ENCODE measurements at regions not wholly inside any gene's neighbourhood (a gene's known extent, or its start where the extent isn't known, plus 50 kb on each side); places are given as distances from the start of the nearest gene placed in this dataset.

DNA sequence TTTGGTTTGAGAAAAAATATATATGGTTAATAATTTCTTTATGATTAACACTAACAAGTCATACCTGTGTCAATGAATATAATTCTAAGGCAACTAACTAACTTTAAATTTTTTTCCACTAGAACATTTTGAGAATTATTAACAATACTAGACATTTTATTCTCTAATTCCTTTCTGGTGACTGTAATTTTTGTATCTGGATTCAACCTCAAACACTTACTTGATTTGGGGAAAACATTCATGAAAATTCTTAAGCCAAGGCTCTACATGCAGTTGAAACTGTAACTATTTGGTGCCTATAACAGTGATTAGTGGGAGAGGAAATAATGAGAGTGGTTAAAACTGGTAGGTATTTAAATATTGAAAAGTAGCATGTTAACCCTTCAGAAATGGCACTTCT lies 546.5 kb upstream of the KLHL29 start (continued):
- TF ChIP-seq, protein P1, sequence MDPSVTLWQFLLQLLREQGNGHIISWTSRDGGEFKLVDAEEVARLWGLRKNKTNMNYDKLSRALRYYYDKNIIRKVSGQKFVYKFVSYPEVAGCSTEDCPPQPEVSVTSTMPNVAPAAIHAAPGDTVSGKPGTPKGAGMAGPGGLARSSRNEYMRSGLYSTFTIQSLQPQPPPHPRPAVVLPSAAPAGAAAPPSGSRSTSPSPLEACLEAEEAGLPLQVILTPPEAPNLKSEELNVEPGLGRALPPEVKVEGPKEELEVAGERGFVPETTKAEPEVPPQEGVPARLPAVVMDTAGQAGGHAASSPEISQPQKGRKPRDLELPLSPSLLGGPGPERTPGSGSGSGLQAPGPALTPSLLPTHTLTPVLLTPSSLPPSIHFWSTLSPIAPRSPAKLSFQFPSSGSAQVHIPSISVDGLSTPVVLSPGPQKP (IDR thresholded peaks at IDR 0.05; ENCODE audit: low read depth, low read length): no peak
- TF ChIP-seq, protein P2, sequence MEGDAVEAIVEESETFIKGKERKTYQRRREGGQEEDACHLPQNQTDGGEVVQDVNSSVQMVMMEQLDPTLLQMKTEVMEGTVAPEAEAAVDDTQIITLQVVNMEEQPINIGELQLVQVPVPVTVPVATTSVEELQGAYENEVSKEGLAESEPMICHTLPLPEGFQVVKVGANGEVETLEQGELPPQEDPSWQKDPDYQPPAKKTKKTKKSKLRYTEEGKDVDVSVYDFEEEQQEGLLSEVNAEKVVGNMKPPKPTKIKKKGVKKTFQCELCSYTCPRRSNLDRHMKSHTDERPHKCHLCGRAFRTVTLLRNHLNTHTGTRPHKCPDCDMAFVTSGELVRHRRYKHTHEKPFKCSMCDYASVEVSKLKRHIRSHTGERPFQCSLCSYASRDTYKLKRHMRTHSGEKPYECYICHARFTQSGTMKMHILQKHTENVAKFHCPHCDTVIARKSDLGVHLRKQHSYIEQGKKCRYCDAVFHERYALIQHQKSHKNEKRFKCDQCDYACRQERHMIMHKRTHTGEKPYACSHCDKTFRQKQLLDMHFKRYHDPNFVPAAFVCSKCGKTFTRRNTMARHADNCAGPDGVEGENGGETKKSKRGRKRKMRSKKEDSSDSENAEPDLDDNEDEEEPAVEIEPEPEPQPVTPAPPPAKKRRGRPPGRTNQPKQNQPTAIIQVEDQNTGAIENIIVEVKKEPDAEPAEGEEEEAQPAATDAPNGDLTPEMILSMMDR (IDR thresholded peaks at IDR 0.05): no peak

DNA sequence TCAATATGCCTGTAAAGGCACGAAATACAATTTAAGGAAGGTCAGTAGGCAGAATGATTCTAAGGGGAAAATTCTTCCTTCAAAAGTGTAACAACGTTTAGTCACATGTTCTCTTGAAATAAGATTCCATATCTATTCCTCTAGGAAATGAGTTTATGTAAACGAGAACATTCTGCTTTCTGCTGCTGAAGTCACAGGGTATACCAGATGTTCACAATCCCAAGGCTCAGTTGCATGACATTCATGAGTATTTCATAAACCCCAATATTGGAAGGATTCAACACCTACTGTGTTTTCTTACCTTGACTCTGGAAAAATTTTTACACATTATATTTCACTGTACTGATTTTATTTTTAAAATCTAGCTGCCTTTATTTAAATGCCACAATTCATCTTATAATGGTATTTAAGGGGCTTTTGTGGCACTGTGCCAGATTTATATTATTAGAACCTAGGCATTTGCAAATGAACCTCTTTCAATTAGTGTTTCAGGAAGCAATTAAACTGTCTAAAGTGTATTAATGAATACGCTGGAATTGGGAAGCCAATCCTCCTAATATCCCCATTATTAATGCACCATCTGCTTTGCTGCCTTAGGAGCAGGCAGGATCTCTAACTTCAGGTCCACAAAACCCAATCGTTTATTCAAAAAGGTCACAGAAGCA lies 542.6 kb upstream of the KLHL29 start:
- H3K27ac ChIP-seq: no peak overlapping the region
- 2% methylated on average over 5 of the region's 5 CpGs for WGBS (ENCODE audit: missing lambda C conversion rate)
- FAIRE-seq: no peak
- no peaks in the 10 kb centered on the region for H3K9me3 ChIP-seq
- ChIA-PET POLR2A (no interaction called here), CTCF (no interaction called here)
- H3K4me3 ChIP-seq: no peak overlapping the region
- H3K4me1 ChIP-seq: no peaks in the 10 kb centered on the region
- no peak overlapping the region for H3K4me2 ChIP-seq
- no peak for DNase-seq (ENCODE audit: low read depth in 1 of 2, low spot score in 1 of 2)
- TF ChIP-seq, protein P3, sequence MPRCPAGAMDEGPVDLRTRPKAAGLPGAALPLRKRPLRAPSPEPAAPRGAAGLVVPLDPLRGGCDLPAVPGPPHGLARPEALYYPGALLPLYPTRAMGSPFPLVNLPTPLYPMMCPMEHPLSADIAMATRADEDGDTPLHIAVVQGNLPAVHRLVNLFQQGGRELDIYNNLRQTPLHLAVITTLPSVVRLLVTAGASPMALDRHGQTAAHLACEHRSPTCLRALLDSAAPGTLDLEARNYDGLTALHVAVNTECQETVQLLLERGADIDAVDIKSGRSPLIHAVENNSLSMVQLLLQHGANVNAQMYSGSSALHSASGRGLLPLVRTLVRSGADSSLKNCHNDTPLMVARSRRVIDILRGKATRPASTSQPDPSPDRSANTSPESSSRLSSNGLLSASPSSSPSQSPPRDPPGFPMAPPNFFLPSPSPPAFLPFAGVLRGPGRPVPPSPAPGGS (IDR thresholded peaks at IDR 0.05): no peak
- TF ChIP-seq FOXS1 (CRISPR knock-in tag; IDR thresholded peaks at IDR 0.05) (no peak), SREBF2 (IDR thresholded peaks at IDR 0.05) (no peak), CHD2 (IDR thresholded peaks at IDR 0.05; ENCODE audit: low read length, partially characterized antibody) (no peak), ZC3H11A (IDR thresholded peaks at IDR 0.05) (no peak)
- ATAC-seq: no peak

DNA sequence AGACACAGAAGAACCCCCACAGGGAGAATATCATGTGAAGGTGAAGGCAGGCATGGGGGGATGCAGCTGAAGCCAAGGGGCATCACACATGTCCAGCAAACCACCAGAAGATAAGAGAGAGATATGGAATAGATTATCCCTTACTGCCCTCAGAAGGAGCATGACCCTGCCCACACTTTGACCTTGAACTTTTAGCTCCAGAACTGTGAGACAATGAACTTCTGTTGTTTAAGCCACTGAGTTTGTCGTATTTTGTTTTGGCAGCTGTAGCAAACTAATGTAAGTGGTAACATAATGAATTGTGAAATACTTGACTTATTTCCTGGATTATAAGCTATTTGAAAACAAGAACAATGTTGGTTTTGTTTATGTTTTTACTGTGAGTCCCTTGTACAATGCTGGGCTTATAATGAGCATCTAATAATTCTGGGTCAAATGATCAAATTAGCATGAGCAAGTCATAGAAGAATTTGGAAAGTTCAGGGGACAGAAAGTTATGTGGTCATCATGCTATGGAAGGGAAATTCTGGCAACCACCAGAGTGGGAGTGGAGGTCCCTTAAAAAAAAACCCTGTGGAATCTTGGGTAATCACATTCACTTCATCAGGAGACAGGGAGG lies 541.0 kb upstream of the KLHL29 start:
- WGBS (ENCODE audit: missing lambda C conversion rate): 2% methylated on average over 1 of the region's 1 CpG
- Histone ChIP-seq H3K4me3 (no peak overlapping the region), H3K4me1 (no peaks in the 10 kb centered on the region), H3K27ac (no peak overlapping the region), H3K4me2 (no peak overlapping the region), H3K9me3 (no peaks in the 10 kb centered on the region)
- no peak for DNase-seq (ENCODE audit: low read depth in 1 of 2, low spot score in 1 of 2)
- ChIA-PET POLR2A (no interaction called here), CTCF (no interaction called here)
- ATAC-seq: no peak
- FAIRE-seq: no peak
- TF ChIP-seq, protein P2 (IDR thresholded peaks at IDR 0.05): no peak
- TF ChIP-seq ESRRA (IDR thresholded peaks at IDR 0.05; ENCODE audit: borderline replicate concordance, low read length) (no peak), KDM1A (IDR thresholded peaks at IDR 0.05; ENCODE audit: low read depth) (no peak), BHLHE40 (IDR thresholded peaks at IDR 0.05; ENCODE audit: low read depth, low read length) (no peak), HOXB13 (CRISPR knock-in tag; IDR thresholded peaks at IDR 0.05; ENCODE audit: low read depth) (no peak), CBX2 (IDR thresholded peaks at IDR 0.05; ENCODE audit: borderline replicate concordance, low read depth) (no peak), SREBF2 (IDR thresholded peaks at IDR 0.05) (no peak), RARB (CRISPR knock-in tag; IDR thresholded peaks at IDR 0.05) (no peak), HEYL (CRISPR knock-in tag; IDR thresholded peaks at IDR 0.05) (no peak), RAD21 (conservative IDR thresholded peaks at IDR 0.05 in 1 of 2, IDR thresholded peaks at IDR 0.05 in 1 of 2) (no peak)
- TF ChIP-seq, protein P4, sequence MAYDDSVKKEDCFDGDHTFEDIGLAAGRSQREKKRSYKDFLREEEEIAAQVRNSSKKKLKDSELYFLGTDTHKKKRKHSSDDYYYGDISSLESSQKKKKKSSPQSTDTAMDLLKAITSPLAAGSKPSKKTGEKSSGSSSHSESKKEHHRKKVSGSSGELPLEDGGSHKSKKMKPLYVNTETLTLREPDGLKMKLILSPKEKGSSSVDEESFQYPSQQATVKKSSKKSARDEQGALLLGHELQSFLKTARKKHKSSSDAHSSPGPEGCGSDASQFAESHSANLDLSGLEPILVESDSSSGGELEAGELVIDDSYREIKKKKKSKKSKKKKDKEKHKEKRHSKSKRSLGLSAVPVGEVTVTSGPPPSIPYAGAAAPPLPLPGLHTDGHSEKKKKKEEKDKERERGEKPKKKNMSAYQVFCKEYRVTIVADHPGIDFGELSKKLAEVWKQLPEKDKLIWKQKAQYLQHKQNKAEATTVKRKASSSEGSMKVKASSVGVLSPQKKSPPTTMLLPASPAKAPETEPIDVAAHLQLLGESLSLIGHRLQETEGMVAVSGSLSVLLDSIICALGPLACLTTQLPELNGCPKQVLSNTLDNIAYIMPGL (CRISPR knock-in tag; IDR thresholded peaks at IDR 0.05; ENCODE audit: borderline replicate concordance): no peak
- TF ChIP-seq, protein P5, sequence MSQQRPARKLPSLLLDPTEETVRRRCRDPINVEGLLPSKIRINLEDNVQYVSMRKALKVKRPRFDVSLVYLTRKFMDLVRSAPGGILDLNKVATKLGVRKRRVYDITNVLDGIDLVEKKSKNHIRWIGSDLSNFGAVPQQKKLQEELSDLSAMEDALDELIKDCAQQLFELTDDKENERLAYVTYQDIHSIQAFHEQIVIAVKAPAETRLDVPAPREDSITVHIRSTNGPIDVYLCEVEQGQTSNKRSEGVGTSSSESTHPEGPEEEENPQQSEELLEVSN (IDR thresholded peaks at IDR 0.05; ENCODE audit: borderline replicate concordance, low read depth): no peak
